GM21390 (cell line): ENCODE measurements at regions not wholly inside any gene's neighbourhood (a gene's known extent, or its start where the extent isn't known, plus 50 kb on each side); places are given as distances from the start of the nearest gene placed in this dataset.
"Not testable (repeated sequence)": the region's sequence is repeated elsewhere in the genome, so short reads cannot be mapped to it uniquely, and the experiment has no call there.

Source experiments
- ATAC-seq: cut with Tn5 transposase; IDR thresholded peaks from one replicate; pipeline ENCODE4 v1.9.1; 2021; ENCODE audit not compliant: unreplicated experiment

GRCh38 chr6:113354204-113354895 is 502.8 kb upstream of the MARCKS start:
- ATAC-seq: no peak

- no peak for ATAC-seq
Observed at GRCh38 chr6:113356139-113356538, 501.0 kb upstream of the MARCKS start.

DNA sequence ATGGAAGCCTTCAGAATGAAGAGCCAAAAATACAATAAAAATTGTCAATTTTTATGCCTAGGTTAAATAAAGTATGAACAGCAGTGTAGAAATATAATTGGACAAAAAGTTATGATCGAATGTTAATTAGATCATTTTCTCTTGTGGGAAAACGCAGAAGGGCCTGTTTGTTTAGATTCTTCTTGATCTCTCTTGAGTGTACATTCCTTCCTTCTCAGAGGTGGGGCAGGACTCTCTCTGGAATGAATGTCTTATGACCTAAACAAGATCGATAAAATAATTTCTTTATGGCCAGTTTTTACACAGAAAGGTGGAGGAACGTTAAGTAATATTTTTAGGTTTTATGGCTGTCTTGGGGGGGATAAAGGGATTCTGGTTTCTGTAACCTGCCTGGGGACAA is 500.1 kb upstream of the MARCKS start:
- ATAC-seq: no peak

- ATAC-seq: no peak
Observed at GRCh38 chr6:113358063-113358583, 499.0 kb upstream of the MARCKS start.

DNA sequence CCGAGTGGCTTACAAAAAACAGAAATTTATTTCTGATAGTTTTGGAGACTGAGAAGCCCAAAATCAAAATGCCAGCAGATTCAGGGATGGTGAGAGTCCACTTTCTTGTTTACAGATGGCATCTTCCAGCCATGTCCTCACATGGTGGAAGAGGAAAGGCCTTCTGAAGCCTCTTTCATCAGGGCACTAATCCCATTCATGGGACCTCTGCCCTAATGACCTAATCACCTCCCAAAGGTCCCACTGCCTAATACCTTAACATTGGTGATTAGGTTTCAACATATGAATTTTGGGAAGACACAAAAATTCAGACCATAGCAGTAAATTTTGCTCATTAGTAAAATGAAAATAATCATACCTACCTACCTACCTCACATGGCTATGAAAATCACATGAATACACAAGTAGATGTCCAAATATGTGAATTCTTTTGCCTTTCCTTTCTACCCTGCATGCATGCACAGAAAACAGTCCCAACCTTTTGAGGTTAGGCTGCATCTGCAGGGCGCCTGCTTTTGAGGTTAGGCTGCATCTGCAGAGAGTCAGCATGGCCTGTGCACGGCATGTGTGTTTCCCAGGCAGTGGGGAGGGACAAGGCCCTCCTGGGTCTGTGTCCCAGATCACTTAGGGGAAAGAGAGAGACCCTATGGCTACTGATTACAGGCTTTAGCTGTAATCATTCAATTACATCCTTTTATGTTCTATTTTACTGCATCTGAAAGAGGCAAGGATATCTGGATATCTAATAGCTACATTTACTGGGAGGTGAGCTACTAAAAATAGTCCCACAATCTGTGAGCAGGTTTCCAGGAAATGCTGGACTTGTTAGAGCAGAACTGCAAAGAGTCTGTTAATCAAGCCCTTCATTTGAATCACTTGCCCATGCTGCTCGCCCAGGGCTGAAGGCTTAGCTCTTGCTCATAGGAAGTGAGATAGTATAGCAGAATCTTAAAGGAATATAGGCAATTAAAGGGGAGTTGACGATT is 497.7 kb upstream of the MARCKS start:
- ATAC-seq: no peak

DNA sequence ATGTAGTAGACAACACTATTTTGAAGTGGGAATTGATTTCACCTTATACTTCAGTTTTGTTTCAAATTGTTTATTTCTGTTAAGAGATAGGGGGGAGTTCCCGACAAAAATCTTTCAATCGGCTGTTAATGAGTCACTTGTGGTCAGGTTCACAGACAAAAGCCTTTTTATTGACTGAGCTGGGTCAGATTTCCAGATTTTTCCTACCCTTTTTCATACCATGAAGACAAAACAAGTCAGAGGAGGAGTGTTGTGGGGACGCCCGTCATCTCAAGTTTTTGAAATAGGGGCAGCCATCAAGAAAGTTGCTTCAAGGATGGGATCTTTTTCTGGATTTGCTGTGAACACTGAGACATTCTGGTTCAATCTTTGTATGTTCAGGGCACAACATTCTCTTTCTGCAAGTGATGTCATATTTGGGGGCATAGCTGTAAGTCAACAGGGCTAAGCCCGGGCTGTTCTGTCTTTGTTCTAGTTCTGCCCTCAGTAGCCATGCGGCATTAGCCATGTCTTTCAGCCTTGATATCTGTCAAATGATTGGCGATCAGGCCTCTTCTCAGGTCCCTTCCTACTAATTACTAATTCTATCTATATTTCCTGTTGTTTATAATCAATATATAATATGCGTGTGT is 496.0 kb upstream of the MARCKS start:
- ATAC-seq: no peak

DNA sequence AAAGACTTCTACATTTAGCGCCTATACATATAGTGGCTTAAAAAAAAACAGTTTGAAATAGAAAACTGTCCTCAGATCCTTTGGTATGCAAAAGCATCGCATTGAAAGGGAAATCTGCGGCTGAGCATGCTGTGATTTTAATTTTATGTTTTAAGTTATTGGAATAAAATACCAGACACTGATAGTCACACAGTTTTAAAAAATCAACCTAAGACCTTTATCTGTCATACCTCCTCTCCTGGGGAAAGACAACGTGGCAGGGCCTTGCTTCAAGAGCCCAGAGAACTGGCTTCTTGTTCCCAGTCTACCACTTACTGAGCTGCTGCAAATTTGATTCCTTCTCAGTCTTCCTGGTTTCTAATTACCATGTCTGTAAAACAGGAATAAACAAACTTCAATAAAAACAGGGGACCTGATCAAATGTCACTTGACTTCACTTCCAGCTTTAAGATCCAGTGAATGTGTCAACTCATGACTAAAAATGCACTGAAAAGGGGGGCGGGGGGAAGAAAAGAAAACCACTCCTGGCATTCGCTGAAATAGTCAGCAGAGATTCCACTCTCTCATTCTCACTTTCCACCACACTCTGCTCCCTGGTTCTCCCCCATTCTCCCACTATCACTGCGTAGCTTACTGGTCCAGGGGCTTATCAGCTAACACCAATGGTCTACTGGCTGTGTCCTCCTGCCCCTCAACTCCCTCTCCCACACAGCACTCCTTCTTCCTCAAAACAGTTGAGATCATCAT is 494.7 kb upstream of the MARCKS start:
- ATAC-seq: no peak

DNA sequence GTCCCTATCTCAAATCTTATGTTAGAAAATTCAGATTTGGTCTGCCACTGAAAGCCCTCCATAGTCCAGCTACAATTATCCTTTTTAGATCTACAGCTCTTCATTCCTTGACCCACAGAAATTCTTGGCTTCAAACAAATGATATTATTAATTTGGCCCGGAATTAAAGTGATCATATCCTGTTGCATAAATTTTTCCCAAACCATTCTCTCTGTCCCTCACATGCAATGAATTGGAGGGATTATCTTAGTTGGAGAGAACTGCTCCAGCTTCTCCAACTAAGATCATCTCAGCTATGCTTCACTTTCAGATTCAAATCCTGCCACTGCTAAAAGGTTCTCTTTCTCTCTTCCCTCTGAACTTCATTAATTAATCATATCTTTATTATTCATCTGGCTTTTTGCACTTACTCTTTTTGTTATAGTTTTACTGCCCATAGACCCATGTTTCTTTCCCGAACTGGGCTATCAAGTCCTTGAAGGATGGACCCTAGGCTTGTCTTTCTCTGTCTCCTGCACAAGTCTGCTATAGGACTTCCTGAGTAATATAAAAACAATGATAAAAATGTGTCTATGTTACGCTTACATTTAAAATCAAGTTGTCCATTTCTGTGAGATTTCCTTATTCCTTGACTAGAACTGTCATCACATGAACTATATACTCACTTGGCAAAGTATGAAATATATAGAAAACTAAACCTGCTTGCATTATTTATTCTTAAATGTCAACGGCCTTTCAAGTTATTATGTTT is 493.9 kb upstream of the MARCKS start:
- no peak for ATAC-seq

GRCh38 chr6:113363866-113364265 is 493.3 kb upstream of the MARCKS start:
- no peak for ATAC-seq

DNA sequence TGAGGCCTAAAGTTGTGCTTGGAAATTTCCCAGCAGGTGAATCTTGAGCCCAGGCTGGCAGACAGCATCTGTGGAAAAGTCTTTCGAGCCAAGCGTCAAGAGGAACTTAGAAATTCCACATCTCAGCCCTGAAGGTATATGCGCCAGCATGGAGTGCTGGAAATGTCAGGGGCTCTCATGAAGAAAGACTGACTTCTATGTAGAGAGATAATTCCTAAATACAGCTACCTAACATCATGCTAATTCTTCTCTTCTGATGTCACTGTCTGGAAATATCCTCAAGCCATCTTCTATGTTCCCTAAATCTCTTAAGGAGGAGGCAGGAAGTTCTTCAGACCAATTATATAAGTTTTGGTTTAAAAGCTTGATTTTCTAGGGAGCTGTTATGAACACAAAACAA is 492.4 kb upstream of the MARCKS start:
- ATAC-seq: no peak

- no peak for ATAC-seq
Observed at GRCh38 chr6:113365191-113365590, 492.0 kb upstream of the MARCKS start.

DNA sequence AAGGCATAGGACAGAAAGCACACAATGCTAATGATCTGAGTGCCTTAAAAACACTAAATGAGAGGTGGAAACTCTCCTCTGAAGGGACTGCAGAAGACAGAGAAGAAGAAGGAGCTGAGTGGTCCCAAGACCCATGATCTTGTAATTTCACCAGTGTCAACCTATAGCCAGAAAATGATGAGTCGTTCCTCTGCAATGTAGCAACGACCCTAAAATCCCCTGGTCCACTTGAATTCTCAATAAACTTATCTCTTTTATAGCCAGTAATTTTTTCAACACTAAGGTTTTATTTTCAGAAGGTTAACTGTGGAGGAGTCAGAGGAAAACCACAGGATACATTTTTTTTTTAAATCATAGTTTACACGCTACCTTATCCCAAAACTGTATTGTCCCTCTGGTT is 490.6 kb upstream of the MARCKS start:
- no peak for ATAC-seq

DNA sequence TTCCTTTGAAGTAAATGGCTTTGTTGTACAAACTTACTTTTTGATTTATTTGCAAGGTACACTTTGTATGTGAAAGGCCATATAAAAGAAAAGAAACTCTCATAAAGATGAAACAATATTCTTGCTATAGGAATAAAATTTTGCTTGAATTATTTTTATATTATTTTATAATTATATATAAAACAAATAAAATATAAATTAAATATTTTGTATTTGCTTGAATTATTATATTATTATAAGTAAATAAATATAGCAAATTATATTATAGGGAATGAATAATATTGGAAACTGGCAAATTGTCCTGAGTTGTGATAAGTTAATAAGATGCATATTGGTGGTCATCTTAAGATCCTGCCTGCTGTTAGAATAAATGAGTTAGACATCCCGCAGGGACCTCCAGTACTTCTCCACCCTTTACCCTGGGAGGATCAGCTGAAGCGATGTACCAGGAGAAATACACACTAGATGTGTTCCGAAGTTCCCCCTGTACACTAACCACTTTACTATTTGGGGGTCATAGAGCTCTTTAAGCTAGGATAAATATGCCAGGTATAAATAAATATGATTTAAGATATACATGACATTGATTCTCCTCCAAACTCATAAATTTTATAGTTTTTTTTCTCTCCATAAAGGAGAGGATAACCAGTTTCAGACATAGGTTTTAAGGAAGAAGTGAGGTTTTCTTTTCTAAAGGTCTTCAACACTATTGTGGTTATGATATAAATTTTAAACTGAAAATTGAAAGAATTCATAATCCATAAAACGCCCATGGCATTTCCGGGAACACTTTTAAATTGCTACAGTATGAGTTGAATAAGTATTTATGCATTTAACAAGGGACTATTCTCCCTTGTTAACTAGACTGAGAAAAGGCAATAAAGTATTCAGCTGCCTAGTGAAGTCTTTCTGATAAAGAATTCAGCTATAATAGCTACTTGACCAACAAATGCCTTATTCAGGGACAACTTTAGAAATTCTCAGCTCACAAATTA is 486.3 kb upstream of the MARCKS start:
- ATAC-seq: no peak

DNA sequence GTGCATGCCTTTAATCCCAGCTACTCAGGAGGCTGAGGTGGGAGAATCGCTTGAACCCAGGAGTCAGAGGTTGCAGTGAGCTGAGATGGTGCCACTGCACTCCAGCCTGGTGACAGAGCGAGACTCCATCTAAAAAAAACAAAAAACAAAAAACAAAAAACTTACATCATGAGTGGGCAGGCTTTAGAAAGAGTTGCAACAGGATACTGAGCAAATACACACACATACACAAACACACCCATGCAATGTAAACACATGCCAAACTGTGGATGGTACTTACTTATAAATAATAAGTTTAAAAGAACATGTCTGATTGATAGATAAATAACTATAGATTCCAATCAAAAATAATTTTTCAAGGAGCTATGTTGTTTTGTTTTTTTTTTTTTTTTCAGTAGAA is 481.7 kb upstream of the MARCKS start:
- ATAC-seq: not testable (repeated sequence)

GRCh38 chr6:113375950-113376846 is 480.9 kb upstream of the MARCKS start:
- no peak for ATAC-seq

GRCh38 chr6:113376847-113377165 is 480.3 kb upstream of the MARCKS start:
- ATAC-seq: no peak

DNA sequence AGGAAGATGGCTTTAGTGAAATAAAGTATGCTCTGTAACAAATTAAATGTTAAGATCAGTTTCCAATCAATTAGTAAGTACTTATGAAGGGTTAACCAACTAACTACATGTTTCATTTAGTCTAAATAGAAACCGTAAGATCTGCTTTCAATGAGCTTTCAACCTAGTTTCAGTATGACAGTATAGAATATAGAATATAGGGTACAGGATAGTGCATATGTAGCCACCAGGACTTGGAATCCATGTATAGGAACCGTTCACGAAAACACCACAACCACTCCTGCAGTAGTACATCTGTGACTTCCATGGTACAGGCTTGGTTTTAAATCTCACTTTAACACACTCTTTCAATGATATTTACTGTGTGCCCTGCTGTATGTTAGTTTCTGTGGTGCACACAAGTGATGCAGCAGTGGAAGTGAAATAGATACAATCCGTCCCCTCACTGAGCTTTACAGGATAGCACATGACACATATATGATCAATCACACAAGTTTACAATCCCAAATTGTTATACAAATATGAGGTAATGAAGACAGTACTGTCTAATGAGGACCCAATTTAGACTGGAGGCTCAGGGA is 479.7 kb upstream of the MARCKS start:
- ATAC-seq: peak; percentile 72

GRCh38 chr6:113380591-113380990 is 476.6 kb upstream of the MARCKS start:
- ATAC-seq: no peak
